Small intestine (tissue), 7 donors: ENCODE measurements at regions not wholly inside any gene's neighbourhood (a gene's known extent, or its start where the extent isn't known, plus 50 kb on each side); places are given as distances from the start of the nearest gene placed in this dataset.
"Not testable (repeated sequence)": the region's sequence is repeated elsewhere in the genome, so short reads cannot be mapped to it uniquely, and the experiment has no call there.

Experiments used
- DNase-seq, 2 donors: peaks; one replicate each; pipeline versions ENCODE4 v3.0.0 to v3.0.0-alpha.2; 2013
- FAIRE-seq: peaks from 2 replicates; lab custom pipeline; 2012; peaks lifted over from hg19 to GRCh38; lab: Jason Lieb, UNC
- H3K27ac ChIP-seq, 3 donors: one replicate each; pipeline ENCODE4 v1.5.1; 2013; ENCODE audit warnings: low read length in 2 of 3, mild to moderate bottlenecking in 2 of 3, control low read depth in 1 of 3, inconsistent platforms in 1 of 3, low read depth in 1 of 3, moderate library complexity in 1 of 3
- H3K27me3 ChIP-seq, 3 donors: one replicate each; pipeline ENCODE4 v1.6.1; 2013; ENCODE audit warnings: low read length in 3 of 3, inconsistent platforms in 1 of 3; ENCODE audit not compliant: control insufficient read depth in 3 of 3, insufficient read depth in 3 of 3
- H3K36me3 ChIP-seq, 3 donors: one replicate each; pipeline ENCODE4 v1.6.1; 2013; ENCODE audit warnings: low read length in 3 of 3, inconsistent platforms in 1 of 3, low read depth in 1 of 3, mild to moderate bottlenecking in 1 of 3, moderate library complexity in 1 of 3; ENCODE audit not compliant: control insufficient read depth in 3 of 3, insufficient read depth in 2 of 3
- H3K4me1 ChIP-seq, 3 donors: one replicate each; pipeline ENCODE4 v1.6.1; 2013; ENCODE audit warnings: low read length in 2 of 3, inconsistent platforms in 1 of 3, low read depth in 1 of 3, mild to moderate bottlenecking in 1 of 3, moderate library complexity in 1 of 3; ENCODE audit not compliant: control insufficient read depth in 3 of 3, insufficient read depth in 2 of 3
- H3K4me3 ChIP-seq, 3 donors: one replicate each; pipeline ENCODE4 v1.5.1; 2013; ENCODE audit warnings: low read length in 3 of 3, control low read depth in 1 of 3, inconsistent platforms in 1 of 3, low read depth in 1 of 3, mild to moderate bottlenecking in 1 of 3, moderate library complexity in 1 of 3
- H3K9me3 ChIP-seq, 2 donors: one replicate each; pipeline ENCODE4 v1.6.1; 2013; ENCODE audit warnings: low read depth in 1 of 2, low read length in 1 of 2; ENCODE audit not compliant: control insufficient read depth in 2 of 2, insufficient read depth in 1 of 2
- WGBS, 3 donors: extraction: QIAGEN DNeasy Blood & Tissue Kit; methylation state at CpG; one replicate each; pipeline ENCODE4 v1.1.7; 2013; 5-methylcytosine and 5-hydroxymethylcytosine counted together
- donor health status: healthy with polysubstance abuse.
- donor health status: control.
- donor health status: control.
- donor health status: Bipolar disorder and iron deficiency.
- donor health status: healthy.

- H3K27me3 ChIP-seq, result no peaks in the 10 kb centered on the region
- no peak overlapping the region for H3K4me3 ChIP-seq
- H3K36me3 ChIP-seq, result no peaks in the 10 kb centered on the region
- H3K4me1 ChIP-seq, result no peaks in the 10 kb centered on the region
- no peak for FAIRE-seq
- DNase-seq, result no peak
- no peak overlapping the region for H3K27ac ChIP-seq
- peaks cover 0 to 10% of the 10 kb centered on the region in 2 donors for H3K9me3 ChIP-seq
These were observed 394.5 kb upstream of the ZNF462 start for GRCh38 chr9:106468431-106468830.

GRCh38 chr9:106478312-106478711 is 384.7 kb upstream of the ZNF462 start:
- H3K4me1 ChIP-seq, result no peaks in the 10 kb centered on the region
- H3K4me3 ChIP-seq, result no peak overlapping the region
- no peaks in the 10 kb centered on the region for H3K36me3 ChIP-seq
- H3K27ac ChIP-seq, result no peak overlapping the region
- FAIRE-seq (no peak), DNase-seq (no peak)
- no peaks in the 10 kb centered on the region for H3K27me3 ChIP-seq
- WGBS, 3 donors, result 65 to 68% (median 68%) methylated on average over 1 of the region's 1 CpG
- H3K9me3 ChIP-seq, result no peaks in the 10 kb centered on the region

GRCh38 chr9:106478727-106479126 is 384.2 kb upstream of the ZNF462 start:
- FAIRE-seq, result no peak
- no peaks in the 10 kb centered on the region for H3K9me3 ChIP-seq
- H3K27ac ChIP-seq, result no peak overlapping the region
- no peak for DNase-seq
- no peaks in the 10 kb centered on the region for H3K4me1 ChIP-seq
- H3K4me3 ChIP-seq, result no peak overlapping the region
- H3K36me3 ChIP-seq, result no peaks in the 10 kb centered on the region
- H3K27me3 ChIP-seq, result no peaks in the 10 kb centered on the region
- 79 to 97% (median 80%) methylated on average over 2 of the region's 2 CpGs for WGBS, 3 donors

GRCh38 chr9:106479679-106480078 is 383.3 kb upstream of the ZNF462 start:
- H3K4me1 ChIP-seq, result no peaks in the 10 kb centered on the region
- H3K27ac ChIP-seq, result no peak overlapping the region
- H3K4me3 ChIP-seq, result no peak overlapping the region
- H3K9me3 ChIP-seq, result no peaks in the 10 kb centered on the region
- H3K36me3 ChIP-seq, result no peaks in the 10 kb centered on the region
- no peaks in the 10 kb centered on the region for H3K27me3 ChIP-seq
- WGBS, 3 donors, result 34 to 60% (median 41%) methylated on average over 5 of the region's 5 CpGs
- no peak for DNase-seq
- no peak for FAIRE-seq

- Histone ChIP-seq H3K9me3 (no peaks in the 10 kb centered on the region), H3K4me1 (no peaks in the 10 kb centered on the region), H3K27me3 (no peaks in the 10 kb centered on the region), H3K27ac (no peak overlapping the region), H3K36me3 (no peaks in the 10 kb centered on the region), H3K4me3 (no peak overlapping the region)
- whole genome bisulfite sequencing, 3 donors, result 66 to 70% (median 70%) methylated on average over 5 of the region's 5 CpGs
- no peak for FAIRE-seq
- DNase-seq, result no peak
These were observed 381.9 kb upstream of the ZNF462 start for GRCh38 chr9:106481013-106481609.

GRCh38 chr9:106482733-106483132 is 380.2 kb upstream of the ZNF462 start:
- Histone ChIP-seq H3K4me3 (no peak overlapping the region), H3K27ac (no peak overlapping the region), H3K36me3 (no peaks in the 10 kb centered on the region), H3K27me3 (no peaks in the 10 kb centered on the region), H3K4me1 (no peaks in the 10 kb centered on the region), H3K9me3 (no peaks in the 10 kb centered on the region)
- FAIRE-seq (no peak), DNase-seq (no peak)

- H3K27me3 ChIP-seq, result no peaks in the 10 kb centered on the region
- H3K27ac ChIP-seq, result no peak overlapping the region
- no peak for FAIRE-seq
- WGBS, 3 donors, result 83 to 87% (median 84%) methylated on average over 5 of the region's 5 CpGs
- no peaks in the 10 kb centered on the region for H3K36me3 ChIP-seq
- no peaks in the 10 kb centered on the region for H3K4me1 ChIP-seq
- H3K9me3 ChIP-seq, result no peaks in the 10 kb centered on the region
- no peak overlapping the region for H3K4me3 ChIP-seq
- no peak for DNase-seq
These were observed 376.3 kb upstream of the ZNF462 start for GRCh38 chr9:106486685-106487084.

GRCh38 chr9:106487266-106487665 is 375.7 kb upstream of the ZNF462 start:
- Histone ChIP-seq H3K4me1 (no peaks in the 10 kb centered on the region), H3K36me3 (no peaks in the 10 kb centered on the region), H3K4me3 (no peak overlapping the region), H3K9me3 (no peaks in the 10 kb centered on the region), H3K27me3 (no peaks in the 10 kb centered on the region), H3K27ac (no peak overlapping the region)
- FAIRE-seq, result no peak
- WGBS, 3 donors, result 45 to 55% (median 46%) methylated on average over 3 of the region's 3 CpGs
- no peak for DNase-seq

- not testable (repeated sequence) for H3K4me3 ChIP-seq, DNase-seq, H3K27me3 ChIP-seq, H3K4me1 ChIP-seq, H3K9me3 ChIP-seq, H3K27ac ChIP-seq, H3K36me3 ChIP-seq, FAIRE-seq
- 75 to 78% (median 78%) methylated on average over 7 of the region's 7 CpGs for WGBS, 3 donors
These were observed 370.8 kb upstream of the ZNF462 start for GRCh38 chr9:106492126-106492525.
